Left ventricle myocardium superior (tissue), 1 donor: ENCODE measurements at regions not wholly inside any gene's neighbourhood (a gene's known extent, or its start where the extent isn't known, plus 50 kb on each side); places are given as distances from the start of the nearest gene placed in this dataset.

Experiments
- ATAC-seq: fragments of 200-7000 bp; cut with Tn5 transposase; one replicate; pipeline ENCODE4 v1.9.1; 2020; ENCODE audit warnings: mild to moderate bottlenecking, moderate library complexity
- DNase-seq: peaks from one replicate; pipeline ENCODE4 v3.0.0-alpha.2; 2020
- intact Hi-C: fragments of 100-400 bp; cut with micrococcal nuclease; formaldehyde crosslinking; loops from one replicate; pipeline ENCODE4 v1.11.0; 2022
- donor health status: DM: no; HTN: yes; CAD: no; lungs with severe emphysema.

DNA sequence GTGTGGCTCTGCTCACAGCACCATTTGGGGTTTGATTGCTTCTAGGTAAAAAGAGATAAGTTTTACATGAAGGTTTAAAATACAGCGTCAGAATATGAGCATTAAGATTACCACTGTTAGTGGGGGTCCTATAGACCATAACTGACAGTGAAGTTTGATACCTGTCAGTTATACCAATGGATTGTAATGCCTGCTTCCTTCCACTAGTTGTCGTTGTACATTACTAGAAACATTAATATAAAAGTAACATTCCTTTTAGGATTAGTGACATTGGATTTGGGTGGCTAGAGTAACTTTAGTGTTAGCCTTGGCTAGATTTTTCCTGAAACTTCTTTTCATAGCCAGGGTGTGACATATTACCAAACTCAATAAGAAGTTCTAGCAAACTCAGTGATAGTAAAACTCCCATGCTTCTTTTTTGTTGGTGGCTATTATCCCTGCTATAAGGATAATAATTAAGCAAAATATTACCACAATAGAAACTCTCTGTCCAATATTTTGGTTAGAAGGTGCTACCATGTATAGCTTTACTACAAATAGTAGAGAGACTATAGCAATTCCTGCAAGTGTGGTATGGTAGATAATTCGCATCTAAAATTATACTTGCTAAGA is 57.1 kb downstream of the FAM181B start:
- ATAC-seq: no peak
- DNase-seq: no peak
- intact Hi-C loops: no loop called here

DNA sequence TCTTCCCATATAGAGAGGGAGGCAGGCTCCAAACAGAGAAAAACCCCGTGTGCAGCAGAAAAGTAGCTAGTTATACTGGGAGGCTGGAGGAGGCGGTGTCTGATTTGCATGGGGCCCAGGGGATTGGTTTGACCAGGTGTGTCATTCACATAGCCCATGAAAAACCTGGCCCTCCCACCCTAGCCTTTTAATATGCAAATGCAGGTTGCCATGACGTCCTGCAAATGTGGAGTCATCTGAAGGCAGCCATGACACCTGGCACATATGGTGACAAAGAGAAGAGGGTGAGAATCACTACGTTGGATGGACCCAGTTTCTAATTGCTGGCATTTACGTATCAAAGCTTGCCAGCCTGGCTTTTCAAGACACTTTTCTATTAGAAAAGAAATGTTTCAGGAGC is 57.8 kb downstream of the FAM181B start:
- ATAC-seq: no peak
- intact Hi-C loops: no loop called here
- no peak for DNase-seq

DNA sequence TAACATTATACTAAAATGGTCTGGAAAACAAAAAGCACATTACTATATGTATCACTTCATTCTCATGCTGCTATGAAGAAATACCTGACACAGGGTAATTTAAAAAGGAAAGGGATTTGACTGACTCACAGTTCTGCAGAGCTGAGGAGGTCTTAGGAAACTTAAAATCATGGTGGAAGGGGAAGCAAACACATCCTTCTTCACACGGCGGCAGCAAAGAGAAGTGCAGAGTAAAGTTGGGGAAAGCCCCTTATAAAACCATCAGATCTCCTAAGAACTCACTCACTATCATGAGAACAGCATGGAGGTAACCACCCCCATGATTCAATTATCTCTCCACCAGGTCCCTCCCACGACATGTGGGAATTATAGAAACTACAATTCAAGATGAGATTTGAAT is 60.0 kb downstream of the FAM181B start:
- intact Hi-C loops: no loop called here
- DNase-seq (no peak), ATAC-seq (no peak)

GRCh38 chr11:82671451-82671850 is 62.2 kb downstream of the FAM181B start:
- ATAC-seq: no peak
- DNase-seq: no peak
- intact Hi-C loops: no loop called here

DNA sequence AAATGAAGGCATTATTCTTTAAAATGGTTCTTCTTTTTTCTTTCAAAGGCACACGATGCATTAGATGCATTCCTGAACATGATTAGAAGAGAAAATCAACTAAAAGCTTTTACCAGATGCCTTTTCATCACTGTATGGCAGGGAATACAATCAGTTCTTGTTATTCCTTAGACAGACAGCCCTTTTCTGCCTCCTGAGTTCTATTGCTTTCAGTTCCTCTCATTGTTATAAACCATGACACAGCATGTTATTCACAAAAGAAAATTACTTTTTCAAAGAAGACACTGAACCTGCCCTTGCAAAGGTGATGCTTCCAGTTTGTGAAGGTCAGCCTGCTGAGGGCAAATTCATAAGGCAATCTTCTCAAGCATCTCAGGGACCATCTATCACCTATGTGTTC is 70.1 kb downstream of the FAM181B start:
- intact Hi-C loops: no loop called here
- ATAC-seq: no peak

GRCh38 chr11:82653752-82654151 is 79.9 kb downstream of the FAM181B start:
- DNase-seq (no peak), ATAC-seq (no peak)
- intact Hi-C loops: no loop called here

More for the DNA sequence above, 70.1 kb downstream of the FAM181B start:
- no peak for DNase-seq

DNA sequence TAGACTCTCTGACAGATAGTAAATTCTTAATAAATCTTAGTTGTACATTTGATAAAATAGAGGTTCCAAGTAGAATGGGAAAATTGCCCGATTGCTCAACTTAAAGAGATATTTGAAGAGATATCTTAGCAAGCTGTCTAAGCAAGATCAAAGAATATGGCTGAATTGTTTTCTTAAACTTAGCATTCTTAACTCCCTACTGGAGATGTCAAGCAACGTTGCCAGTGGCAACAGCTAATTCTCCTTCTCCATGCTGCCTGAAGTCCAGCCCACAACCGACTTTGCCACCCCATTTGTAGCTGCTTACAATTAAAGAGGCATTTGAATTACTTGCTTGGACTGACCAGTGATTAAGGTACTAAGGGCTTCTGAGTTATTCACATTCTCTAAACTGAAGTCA is 94.4 kb downstream of the FAM181B start:
- no peak for ATAC-seq
- DNase-seq: no peak
- intact Hi-C loops: no loop called here

GRCh38 chr11:82636615-82637014 is 97.0 kb downstream of the FAM181B start:
- no peak for ATAC-seq
- intact Hi-C loops: no loop called here
- DNase-seq: no peak

- intact Hi-C loops: no loop called here
- ATAC-seq: no peak
- DNase-seq: no peak
Measured at GRCh38 chr11:82634091-82634490, 99.6 kb downstream of the FAM181B start.

- no peak for DNase-seq
- intact Hi-C loops: no loop called here
- ATAC-seq: no peak
Measured at GRCh38 chr11:82631722-82632630, 101.7 kb downstream of the FAM181B start.

GRCh38 chr11:82610671-82611070 is 123.0 kb downstream of the FAM181B start:
- intact Hi-C loops: no loop called here
- DNase-seq (no peak), ATAC-seq (no peak)

DNA sequence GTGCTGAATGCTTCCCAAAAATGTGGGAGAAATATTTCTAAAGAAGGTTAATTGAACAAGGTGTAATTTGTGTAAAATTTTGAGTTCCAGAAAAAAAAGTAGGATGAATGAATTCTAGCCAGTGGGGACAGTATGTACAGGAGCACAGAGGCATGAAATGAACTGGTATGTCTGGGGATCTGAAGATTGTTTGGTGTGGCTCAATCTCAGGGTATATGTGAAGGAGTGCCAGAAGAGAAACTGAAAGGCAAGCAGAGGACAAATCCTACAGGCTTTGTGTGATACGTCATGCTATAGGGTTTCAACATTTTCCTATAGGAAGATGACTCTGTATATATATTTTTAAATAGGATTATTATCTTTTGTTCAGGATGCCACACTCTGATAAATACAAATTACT is 126.9 kb downstream of the FAM181B start:
- no peak for DNase-seq
- intact Hi-C loops: no loop called here
- ATAC-seq: no peak

DNA sequence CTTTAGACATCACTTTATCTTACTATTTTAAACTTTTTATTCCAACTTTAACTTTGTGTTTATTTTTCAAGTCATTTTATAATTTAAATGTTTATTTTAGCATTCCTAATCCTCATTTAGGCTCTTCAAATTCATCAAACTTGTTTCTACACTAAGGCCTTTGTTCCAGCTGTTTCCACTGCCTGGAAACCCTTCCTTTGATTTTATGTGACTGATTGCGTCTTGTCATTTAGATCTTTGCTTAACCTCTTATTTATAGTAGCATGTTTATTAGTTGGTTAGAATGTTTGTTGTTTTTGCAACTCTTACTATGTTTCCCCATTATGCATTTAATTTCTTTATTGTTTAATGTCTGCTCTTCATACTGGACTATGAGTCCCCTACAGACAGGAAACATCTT is 132.0 kb downstream of the FAM181B start:
- intact Hi-C loops: no loop called here
- no peak for DNase-seq
- no peak for ATAC-seq

DNA sequence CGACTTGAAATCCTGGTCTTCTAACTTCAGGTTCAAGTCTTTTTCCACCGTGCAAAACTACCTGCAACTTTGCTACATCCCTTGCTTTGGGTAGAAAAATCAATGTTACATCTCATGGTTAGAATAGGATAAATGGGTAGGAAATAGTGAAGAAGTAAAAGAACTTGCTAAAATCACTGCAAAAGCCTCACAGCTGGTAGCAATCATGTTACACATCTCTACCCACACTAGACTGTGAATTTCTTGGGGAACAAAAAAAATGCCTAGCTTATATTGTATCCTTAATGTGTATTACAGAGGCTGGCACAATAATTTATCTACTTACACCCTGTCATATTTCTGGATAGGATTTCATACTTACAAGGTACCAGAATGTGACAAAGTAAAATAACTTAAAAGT is 133.8 kb downstream of the FAM181B start:
- ATAC-seq (no peak), DNase-seq (no peak)
- intact Hi-C loops: no loop called here

DNA sequence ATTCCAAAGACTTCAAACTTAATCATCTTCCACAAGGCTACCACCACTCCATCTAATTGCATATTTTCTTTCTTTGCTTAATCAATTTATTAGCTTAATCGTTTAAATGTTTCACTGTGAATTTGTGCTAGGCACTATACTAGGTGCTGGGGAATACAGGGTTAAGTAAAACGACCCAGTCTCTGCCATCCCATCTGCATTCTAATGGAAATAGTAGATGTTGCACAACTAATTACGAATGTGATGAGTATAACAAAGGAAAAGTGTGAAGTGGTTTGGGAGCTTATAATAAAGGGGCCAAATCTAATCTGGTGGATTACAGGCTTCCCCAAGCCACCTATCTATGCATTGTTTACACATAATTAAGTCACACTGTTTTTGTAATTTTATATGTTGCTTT is 147.1 kb downstream of the FAM181B start:
- intact Hi-C loops: no loop called here
- ATAC-seq (no peak), DNase-seq (no peak)

- no peak for ATAC-seq
- DNase-seq: no peak
- intact Hi-C loops: no loop called here
Measured at GRCh38 chr11:82577246-82577645, 156.4 kb downstream of the FAM181B start.

- DNase-seq: no peak
- intact Hi-C loops: no loop called here
- no peak for ATAC-seq
Measured at GRCh38 chr11:82560836-82561235, 172.8 kb downstream of the FAM181B start.

DNA sequence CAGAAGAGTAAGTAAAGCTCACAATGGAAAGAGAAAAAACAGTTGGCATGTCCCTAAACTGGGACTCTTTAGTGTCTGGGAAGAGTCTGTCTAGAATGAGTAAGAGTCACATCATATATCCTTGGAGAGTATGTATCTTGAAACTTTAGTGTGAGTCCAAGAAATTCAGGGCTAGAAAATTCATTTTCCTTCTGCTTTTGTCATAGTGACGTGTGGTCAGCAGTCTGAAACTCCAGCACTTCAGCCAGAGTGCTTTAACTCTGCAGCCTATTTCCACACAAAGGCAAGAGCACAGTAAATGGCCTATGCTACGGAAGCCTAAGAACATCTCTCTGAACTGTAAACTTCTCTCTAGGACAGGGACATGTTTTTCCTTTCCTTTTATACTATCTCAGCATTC is 174.1 kb downstream of the FAM181B start:
- intact Hi-C loops: no loop called here
- no peak for ATAC-seq
- DNase-seq: no peak

DNA sequence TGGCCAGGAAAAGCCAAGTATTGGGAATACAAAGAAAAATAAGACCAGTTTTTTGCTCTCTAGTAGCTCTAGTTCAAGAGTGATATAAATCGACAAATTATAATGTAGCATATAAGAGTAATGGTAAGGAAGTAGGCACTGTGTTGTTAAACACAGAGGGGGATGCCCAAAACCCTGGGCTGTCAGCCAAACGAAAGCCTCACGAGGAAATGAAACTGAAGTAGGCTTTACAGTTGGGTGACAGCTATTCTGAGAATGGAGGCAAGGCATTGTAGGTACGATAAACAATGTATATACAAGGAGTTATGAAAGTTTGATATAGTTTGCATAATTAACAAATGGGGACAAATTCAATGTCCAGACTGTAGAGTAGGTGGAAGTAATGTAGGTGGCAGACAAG is 176.4 kb downstream of the FAM181B start:
- intact Hi-C loops: no loop called here
- ATAC-seq (no peak), DNase-seq (peak; percentile 36)

- no peak for DNase-seq
- intact Hi-C loops: no loop called here
- ATAC-seq: no peak
Measured at GRCh38 chr11:82556210-82556609, 177.5 kb downstream of the FAM181B start.
